ENCODE measurements at regions not wholly inside any gene's neighbourhood (a gene's known extent, or its start where the extent isn't known, plus 50 kb on each side); places are given as distances from the start of the nearest gene placed in this dataset.
"Not testable (repeated sequence)": the region's sequence is repeated elsewhere in the genome, so short reads cannot be mapped to it uniquely, and the experiment has no call there.

DNA sequence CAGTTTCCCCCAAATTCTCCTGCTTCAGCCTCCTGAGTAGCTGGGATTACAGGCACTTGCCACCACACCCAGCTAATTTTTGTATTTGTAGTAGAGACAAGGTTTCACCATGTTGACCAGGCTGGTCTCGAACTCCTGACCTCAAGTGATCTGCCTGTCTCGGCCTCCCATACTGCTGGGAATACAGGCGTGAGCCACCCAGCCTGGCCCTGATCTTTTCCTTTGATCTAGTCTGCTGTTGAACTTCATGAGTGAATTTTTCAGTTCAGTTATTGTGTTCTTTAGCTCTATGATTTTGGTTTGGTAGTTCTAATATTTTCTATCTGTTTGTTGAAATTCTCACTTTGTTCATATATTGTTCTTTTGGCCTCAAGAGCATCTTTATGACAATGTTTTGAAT is 83.4 kb upstream of the RAP2C start:
- not testable (repeated sequence) for DNase-seq (ENCODE audit: low read depth in 2 of 2)

DNA sequence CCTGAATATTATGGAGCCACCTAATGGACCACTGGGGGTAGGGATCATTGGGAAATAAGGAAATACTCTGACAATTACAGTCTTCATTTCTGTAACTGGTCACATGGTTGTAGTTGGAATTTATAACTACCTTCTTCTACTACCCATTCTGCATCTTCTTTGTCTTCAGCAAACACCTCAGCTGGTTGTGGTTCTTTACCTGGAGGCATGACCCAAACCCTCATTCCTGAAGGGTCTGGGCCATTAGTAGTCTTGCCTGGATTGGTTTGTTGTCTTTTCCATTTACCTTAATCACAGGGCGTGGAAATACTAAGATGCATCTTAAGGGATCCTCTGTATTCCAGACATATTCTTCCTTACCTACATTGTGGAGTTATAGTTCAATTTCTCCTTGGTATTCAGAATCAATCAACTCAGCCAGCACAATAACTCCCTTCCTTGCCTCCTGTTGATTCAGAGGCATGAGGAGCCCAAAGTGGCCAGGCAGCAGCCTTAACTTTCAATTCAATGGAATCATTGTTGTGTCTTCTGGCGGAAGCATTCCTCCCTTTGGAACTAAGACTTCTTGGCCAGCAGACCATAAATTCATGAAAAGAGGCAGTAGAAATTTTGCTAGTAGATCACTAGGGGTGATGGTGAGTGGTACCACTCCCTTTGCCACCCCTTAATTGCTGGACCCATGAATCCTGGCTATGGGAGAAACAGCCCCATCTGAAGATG is 75.7 kb upstream of the RAP2C start:
- no peak for DNase-seq (ENCODE audit: low read depth in 2 of 2)

DNA sequence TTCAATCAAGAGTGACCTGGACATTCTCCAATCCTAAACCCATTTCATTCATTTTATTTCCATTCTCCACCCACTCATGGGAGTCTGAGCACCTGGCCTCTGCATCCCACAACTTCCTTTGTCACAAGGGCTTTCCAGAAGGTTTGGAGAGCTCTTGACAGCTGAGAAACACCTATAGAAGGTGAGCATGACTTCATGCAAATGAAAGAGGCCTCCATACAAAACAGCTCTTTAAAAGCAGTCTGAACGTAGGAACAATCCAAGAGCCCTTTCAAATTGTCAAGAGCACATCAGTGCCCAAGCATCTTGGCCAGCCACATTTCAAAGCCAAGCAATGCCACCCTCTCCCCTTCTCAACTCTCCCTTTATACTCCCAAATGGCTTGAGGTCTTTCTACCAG is 74.9 kb upstream of the RAP2C start:
- DNase-seq (ENCODE audit: low read depth in 2 of 2) = no peak

DNA sequence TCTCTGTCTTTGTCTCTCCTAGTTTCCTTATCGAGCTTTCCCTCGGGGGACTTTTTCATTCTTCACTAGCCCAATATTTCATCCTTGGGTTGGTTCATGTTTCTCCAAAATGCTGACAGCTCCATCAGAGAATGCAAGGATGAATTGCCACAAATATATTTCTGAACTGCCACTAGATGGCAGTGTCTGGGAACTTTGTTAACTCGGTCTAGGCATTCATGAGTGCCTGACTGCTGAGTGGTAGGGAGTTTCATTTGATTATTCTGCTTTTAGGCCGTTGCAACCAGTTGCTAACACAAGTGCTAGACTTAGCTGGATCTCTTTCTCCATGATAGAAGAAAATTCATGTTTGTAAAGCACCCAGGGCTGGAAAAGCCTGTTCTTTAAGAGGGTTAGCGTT is 73.5 kb upstream of the RAP2C start:
- DNase-seq (ENCODE audit: low read depth in 2 of 2) = peak in 1 of 2 experiments; percentile 10

GRCh38 chrX:132277953-132278614 is 58.8 kb upstream of the RAP2C start:
- DNase-seq (ENCODE audit: low read depth in 2 of 2) = no peak

GRCh38 chrX:132272826-132273225 is 53.6 kb upstream of the RAP2C start:
- DNase-seq (ENCODE audit: low read depth in 2 of 2) = no peak

- no peak for DNase-seq (ENCODE audit: low read depth in 2 of 2)
These were observed 52.1 kb upstream of the RAP2C start for GRCh38 chrX:132271311-132271778.

- peak; percentile 53 to 55 for DNase-seq (ENCODE audit: low read depth in 2 of 2)
These were observed 51.5 kb upstream of the RAP2C start for GRCh38 chrX:132270699-132271098.

DNA sequence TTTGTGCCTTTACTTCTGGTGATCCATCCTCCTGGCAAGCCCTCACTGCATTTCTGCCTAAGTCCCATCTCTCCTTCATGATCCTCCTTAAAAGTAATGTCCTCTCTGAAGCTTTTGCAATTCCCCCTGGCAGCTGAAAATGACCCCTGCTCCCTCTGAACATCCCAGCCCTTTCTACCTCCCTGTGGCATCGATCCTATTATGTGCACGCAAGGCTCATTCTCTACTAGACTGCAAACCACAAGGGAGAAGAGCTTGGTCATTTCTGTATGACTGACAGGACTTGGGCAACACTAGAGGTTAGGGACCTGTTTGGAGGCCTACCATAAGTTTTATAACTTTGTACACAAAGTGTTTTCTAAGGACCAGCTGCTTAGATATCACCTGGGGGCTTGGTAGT is 50.8 kb upstream of the RAP2C start:
- DNase-seq (ENCODE audit: low read depth in 2 of 2) = no peak
